Glutamatergic neuron (in vitro differentiated cells): ENCODE measurements at regions not wholly inside any gene's neighbourhood (a gene's known extent, or its start where the extent isn't known, plus 50 kb on each side); places are given as distances from the start of the nearest gene placed in this dataset.
"Not testable (repeated sequence)": the region's sequence is repeated elsewhere in the genome, so short reads cannot be mapped to it uniquely, and the experiment has no call there.

ENCODE experiments used
- DNase-seq: peaks from one replicate; pipeline ENCODE4 v3.0.0; 2022
- H3K27ac Mint-ChIP-seq: one replicate; pipeline ENCODE4 v1.8.0; 2020; ENCODE audit warnings: mild to moderate bottlenecking, mixed read lengths, inconsistent platforms; ENCODE audit not compliant: unreplicated experiment
- H3K27me3 Mint-ChIP-seq: one replicate; pipeline ENCODE4 v1.8.0; 2020; ENCODE audit warnings: mild to moderate bottlenecking, moderate library complexity, mixed read lengths, inconsistent platforms; ENCODE audit not compliant: unreplicated experiment
- H3K36me3 Mint-ChIP-seq: one replicate; pipeline ENCODE4 v1.8.0; 2020; ENCODE audit warnings: mild to moderate bottlenecking, mixed read lengths, inconsistent platforms; ENCODE audit not compliant: unreplicated experiment
- H3K4me1 Mint-ChIP-seq: one replicate; pipeline ENCODE4 v1.8.0; 2020; ENCODE audit warnings: mild to moderate bottlenecking, low read depth, mixed read lengths, inconsistent platforms; ENCODE audit not compliant: unreplicated experiment
- H3K4me3 Mint-ChIP-seq: one replicate; pipeline ENCODE4 v1.8.0; 2020; ENCODE audit warnings: mild to moderate bottlenecking, mixed read lengths, inconsistent platforms; ENCODE audit not compliant: unreplicated experiment
- H3K9me3 Mint-ChIP-seq: one replicate; pipeline ENCODE4 v1.8.0; 2020; ENCODE audit warnings: mild to moderate bottlenecking, moderate library complexity, mixed read lengths, inconsistent platforms; ENCODE audit not compliant: unreplicated experiment
- TF ChIP-seq, protein P1 (sequence below): fragments of 200-600 bp; sonication (generic); IDR thresholded peaks from one replicate; pipeline ENCODE4 v1.5.0; 2021; ENCODE audit not compliant: partially characterized antibody, unreplicated experiment

DNA sequence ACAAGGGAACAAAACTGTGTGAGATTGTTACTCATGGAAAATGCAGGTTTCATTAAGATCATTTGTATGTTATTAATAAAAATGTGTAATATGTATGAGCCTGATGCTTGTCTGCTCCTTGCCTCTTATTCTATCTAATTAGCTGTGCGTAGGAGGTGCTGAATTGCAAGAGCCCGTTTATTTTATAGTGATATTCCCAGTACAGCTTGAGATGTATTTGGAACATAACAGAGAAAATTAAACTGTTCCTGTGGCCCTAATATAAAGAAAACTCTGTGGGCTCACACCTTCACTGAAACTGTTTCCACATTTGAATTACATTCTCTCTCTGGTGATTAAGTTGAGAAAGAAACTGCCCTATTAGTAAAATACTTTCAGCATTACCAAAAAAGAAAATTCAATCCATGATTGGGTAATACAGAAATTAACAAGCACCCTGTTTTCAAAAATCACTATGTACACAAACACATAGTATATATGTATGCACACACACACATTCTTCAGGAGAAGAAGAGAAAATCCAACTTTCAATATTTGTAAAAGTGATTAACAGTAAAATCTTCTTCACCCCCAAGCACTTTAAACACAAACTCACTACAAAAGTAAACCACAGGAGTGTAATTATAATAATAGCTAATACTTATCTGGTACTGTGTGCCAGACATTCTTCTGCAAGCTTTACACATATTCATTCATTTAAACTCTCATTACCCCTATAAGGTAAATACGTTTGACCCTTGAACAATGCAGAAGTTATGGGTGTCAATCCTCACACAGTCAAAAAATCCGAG lies 233.2 kb downstream of the PHLDA1 start:
- H3K27me3 Mint-ChIP-seq, result no peaks in the 10 kb centered on the region
- H3K9me3 Mint-ChIP-seq, result no peaks in the 10 kb centered on the region
- H3K4me1 Mint-ChIP-seq, result peaks cover 2% of the 10 kb centered on the region
- H3K36me3 Mint-ChIP-seq, result peaks cover 6% of the 10 kb centered on the region
- H3K4me3 Mint-ChIP-seq, result no peak overlapping the region
- TF ChIP-seq, protein P1, sequence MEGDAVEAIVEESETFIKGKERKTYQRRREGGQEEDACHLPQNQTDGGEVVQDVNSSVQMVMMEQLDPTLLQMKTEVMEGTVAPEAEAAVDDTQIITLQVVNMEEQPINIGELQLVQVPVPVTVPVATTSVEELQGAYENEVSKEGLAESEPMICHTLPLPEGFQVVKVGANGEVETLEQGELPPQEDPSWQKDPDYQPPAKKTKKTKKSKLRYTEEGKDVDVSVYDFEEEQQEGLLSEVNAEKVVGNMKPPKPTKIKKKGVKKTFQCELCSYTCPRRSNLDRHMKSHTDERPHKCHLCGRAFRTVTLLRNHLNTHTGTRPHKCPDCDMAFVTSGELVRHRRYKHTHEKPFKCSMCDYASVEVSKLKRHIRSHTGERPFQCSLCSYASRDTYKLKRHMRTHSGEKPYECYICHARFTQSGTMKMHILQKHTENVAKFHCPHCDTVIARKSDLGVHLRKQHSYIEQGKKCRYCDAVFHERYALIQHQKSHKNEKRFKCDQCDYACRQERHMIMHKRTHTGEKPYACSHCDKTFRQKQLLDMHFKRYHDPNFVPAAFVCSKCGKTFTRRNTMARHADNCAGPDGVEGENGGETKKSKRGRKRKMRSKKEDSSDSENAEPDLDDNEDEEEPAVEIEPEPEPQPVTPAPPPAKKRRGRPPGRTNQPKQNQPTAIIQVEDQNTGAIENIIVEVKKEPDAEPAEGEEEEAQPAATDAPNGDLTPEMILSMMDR, result no peak
- DNase-seq, result no peak
- no peak overlapping the region for H3K27ac Mint-ChIP-seq

GRCh38 chr12:75795125-75795524 lies 236.5 kb downstream of the PHLDA1 start:
- DNase-seq, result no peak
- Mint-ChIP-seq H3K4me1 (peaks cover 9% of the 10 kb centered on the region), H3K27ac (no peak overlapping the region), H3K9me3 (no peaks in the 10 kb centered on the region), H3K27me3 (no peaks in the 10 kb centered on the region), H3K36me3 (no peaks in the 10 kb centered on the region), H3K4me3 (no peak overlapping the region)
- TF ChIP-seq, protein P1, result no peak

DNA sequence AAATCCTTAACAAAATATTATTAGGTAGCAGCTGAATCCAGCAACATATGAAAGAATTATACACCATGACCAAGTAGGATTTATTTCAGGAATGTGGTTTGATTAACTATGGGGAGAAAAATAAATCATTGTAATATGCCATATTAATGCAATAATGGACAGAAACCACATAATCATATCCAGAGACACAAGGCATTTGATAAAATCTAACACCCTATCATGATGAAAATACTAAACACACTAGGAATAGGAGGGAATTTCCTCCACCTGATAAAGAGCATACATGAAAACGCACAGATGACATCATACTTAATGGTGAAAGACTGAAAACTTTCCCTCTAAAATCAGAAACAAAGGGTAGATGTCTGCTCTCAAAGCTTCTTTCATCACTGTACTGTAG lies 238.9 kb downstream of the PHLDA1 start:
- Mint-ChIP-seq H3K27ac (no peak overlapping the region), H3K36me3 (no peaks in the 10 kb centered on the region), H3K9me3 (no peaks in the 10 kb centered on the region), H3K27me3 (no peaks in the 10 kb centered on the region), H3K4me3 (no peak overlapping the region), H3K4me1 (peaks cover 7% of the 10 kb centered on the region)
- DNase-seq, result no peak
- TF ChIP-seq, protein P1, result no peak

GRCh38 chr12:75790219-75790618 lies 241.4 kb downstream of the PHLDA1 start:
- DNase-seq, result no peak
- TF ChIP-seq, protein P1, result no peak
- Mint-ChIP-seq H3K27ac (no peak overlapping the region), H3K4me1 (peaks cover 7% of the 10 kb centered on the region), H3K4me3 (no peak overlapping the region), H3K36me3 (no peaks in the 10 kb centered on the region), H3K27me3 (no peaks in the 10 kb centered on the region), H3K9me3 (no peaks in the 10 kb centered on the region)

DNA sequence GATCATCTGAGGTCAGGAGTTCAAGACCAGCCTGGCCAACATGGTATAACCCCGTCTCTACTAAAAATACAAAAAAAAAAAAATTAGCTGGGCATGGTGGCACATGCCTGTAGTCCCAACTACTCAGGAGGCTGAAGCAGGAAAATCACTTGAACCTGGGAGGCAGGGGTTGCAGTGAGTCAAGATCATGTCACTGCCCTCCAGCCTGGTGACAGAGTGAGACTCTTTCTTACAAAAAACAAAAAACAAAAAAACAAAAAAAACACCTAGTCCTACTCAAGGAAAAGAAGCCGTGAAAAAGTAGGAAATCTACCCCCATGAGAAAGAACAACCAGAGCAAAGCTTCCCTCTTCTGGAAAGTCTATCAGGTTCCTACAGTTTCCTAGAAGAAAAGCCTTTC lies 244.4 kb downstream of the PHLDA1 start:
- not testable (repeated sequence) for H3K36me3 Mint-ChIP-seq, H3K9me3 Mint-ChIP-seq, H3K27ac Mint-ChIP-seq, H3K4me3 Mint-ChIP-seq, DNase-seq, H3K27me3 Mint-ChIP-seq, H3K4me1 Mint-ChIP-seq
